ENCODE measurements at regions not wholly inside any gene's neighbourhood (a gene's known extent, or its start where the extent isn't known, plus 50 kb on each side); places are given as distances from the start of the nearest gene placed in this dataset.

DNA sequence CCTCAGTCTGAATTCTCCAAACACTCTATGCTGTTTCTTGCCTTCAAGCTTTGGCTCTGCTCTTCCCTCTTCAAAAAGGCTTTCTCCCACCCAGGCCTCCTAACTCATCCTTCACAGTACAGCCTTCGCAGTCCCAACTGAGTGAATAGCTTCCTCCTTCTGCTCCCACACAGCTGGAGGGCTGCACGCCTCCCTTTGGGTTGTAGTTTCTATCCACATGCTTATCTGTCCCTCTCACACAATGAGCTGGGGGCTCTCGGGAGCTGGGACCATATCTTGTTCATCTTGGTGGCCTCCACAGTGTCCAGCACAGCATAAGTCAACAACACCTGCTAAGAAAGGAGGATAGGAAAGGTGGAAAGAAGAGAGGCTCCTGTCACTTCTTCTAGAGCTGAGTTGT is 69.5 kb upstream of the XPA start:
- H3K4me1 Mint-ChIP-seq (ENCODE audit: low read depth, unreplicated experiment): peaks cover 11% of the 10 kb centered on the region
- no peak for DNase-seq
- H3K9me3 Mint-ChIP-seq (ENCODE audit: unreplicated experiment): peaks cover 2% of the 10 kb centered on the region
- no peaks in the 10 kb centered on the region for H3K36me3 Mint-ChIP-seq (ENCODE audit: unreplicated experiment)
- TF ChIP-seq CTCF (IDR thresholded peaks at IDR 0.05; ENCODE audit: partially characterized antibody, unreplicated experiment): no peak
- peaks cover 2% of the 10 kb centered on the region for H3K27me3 Mint-ChIP-seq (ENCODE audit: unreplicated experiment)
- H3K4me3 Mint-ChIP-seq (ENCODE audit: unreplicated experiment): no peak overlapping the region
- no peak overlapping the region for H3K27ac Mint-ChIP-seq (ENCODE audit: unreplicated experiment)

DNA sequence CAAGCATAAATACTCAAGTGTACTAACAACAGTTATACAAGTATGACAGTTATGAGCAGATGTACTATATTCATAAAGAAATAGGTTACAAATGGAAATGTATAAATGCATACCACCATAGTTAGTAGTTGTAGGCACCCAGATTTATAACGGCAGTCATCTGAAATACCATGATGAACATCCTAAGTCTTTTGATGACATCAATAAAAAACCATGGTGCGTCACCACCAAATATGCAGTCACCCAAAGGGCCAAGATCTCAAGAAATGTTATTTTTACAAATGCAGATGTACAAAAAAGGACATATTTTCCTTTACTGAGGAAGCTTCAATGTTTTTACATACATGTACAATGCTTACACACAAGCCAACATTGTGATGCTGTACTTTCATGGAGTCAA is 70.8 kb upstream of the XPA start:
- TF ChIP-seq CTCF (IDR thresholded peaks at IDR 0.05; ENCODE audit: partially characterized antibody, unreplicated experiment): no peak
- Mint-ChIP-seq H3K4me1 (ENCODE audit: low read depth, unreplicated experiment) (peaks cover 11% of the 10 kb centered on the region), H3K27ac (ENCODE audit: unreplicated experiment) (no peak overlapping the region), H3K27me3 (ENCODE audit: unreplicated experiment) (no peaks in the 10 kb centered on the region), H3K9me3 (ENCODE audit: unreplicated experiment) (no peaks in the 10 kb centered on the region), H3K4me3 (ENCODE audit: unreplicated experiment) (no peak overlapping the region), H3K36me3 (ENCODE audit: unreplicated experiment) (no peaks in the 10 kb centered on the region)
- DNase-seq: no peak

GRCh38 chr9:97768746-97769145 is 71.6 kb upstream of the XPA start:
- DNase-seq: no peak
- Mint-ChIP-seq H3K4me1 (ENCODE audit: low read depth, unreplicated experiment) (peaks cover 11% of the 10 kb centered on the region), H3K36me3 (ENCODE audit: unreplicated experiment) (no peaks in the 10 kb centered on the region), H3K9me3 (ENCODE audit: unreplicated experiment) (no peaks in the 10 kb centered on the region), H3K27ac (ENCODE audit: unreplicated experiment) (no peak overlapping the region), H3K27me3 (ENCODE audit: unreplicated experiment) (no peaks in the 10 kb centered on the region), H3K4me3 (ENCODE audit: unreplicated experiment) (no peak overlapping the region)
- TF ChIP-seq CTCF (IDR thresholded peaks at IDR 0.05; ENCODE audit: partially characterized antibody, unreplicated experiment): no peak

DNA sequence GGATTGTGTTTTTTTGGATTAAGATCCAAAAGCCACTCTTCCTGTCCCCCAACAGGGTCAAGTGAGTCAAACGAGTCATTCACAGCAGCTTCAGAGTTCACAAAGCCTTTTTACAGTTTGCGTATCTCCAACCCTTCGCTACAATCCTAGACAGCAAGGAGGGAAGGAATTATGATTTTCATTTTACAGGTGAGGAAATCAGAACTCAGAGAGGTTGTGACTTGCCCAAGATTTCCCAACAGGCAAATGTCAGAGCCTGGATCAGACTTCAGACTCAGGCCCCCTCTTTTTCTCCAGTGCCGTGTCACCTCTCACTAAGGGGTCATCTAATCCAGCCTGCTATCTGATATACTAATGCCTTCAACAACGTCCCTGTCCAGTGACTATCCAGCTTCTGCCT is 72.1 kb upstream of the XPA start:
- Mint-ChIP-seq H3K27me3 (ENCODE audit: unreplicated experiment) (no peaks in the 10 kb centered on the region), H3K27ac (ENCODE audit: unreplicated experiment) (no peak overlapping the region), H3K36me3 (ENCODE audit: unreplicated experiment) (no peaks in the 10 kb centered on the region), H3K4me1 (ENCODE audit: low read depth, unreplicated experiment) (peaks cover 11% of the 10 kb centered on the region), H3K4me3 (ENCODE audit: unreplicated experiment) (no peak overlapping the region), H3K9me3 (ENCODE audit: unreplicated experiment) (no peaks in the 10 kb centered on the region)
- no peak for DNase-seq
- no peak for TF ChIP-seq CTCF (IDR thresholded peaks at IDR 0.05; ENCODE audit: partially characterized antibody, unreplicated experiment)

GRCh38 chr9:97770808-97771372 is 73.8 kb upstream of the XPA start:
- peaks cover under 1% of the 10 kb centered on the region for H3K27me3 Mint-ChIP-seq (ENCODE audit: unreplicated experiment)
- H3K36me3 Mint-ChIP-seq (ENCODE audit: unreplicated experiment): no peaks in the 10 kb centered on the region
- H3K4me3 Mint-ChIP-seq (ENCODE audit: unreplicated experiment): no peak overlapping the region
- no peak overlapping the region for H3K27ac Mint-ChIP-seq (ENCODE audit: unreplicated experiment)
- DNase-seq: no peak
- H3K4me1 Mint-ChIP-seq (ENCODE audit: low read depth, unreplicated experiment): peaks cover 11% of the 10 kb centered on the region
- no peaks in the 10 kb centered on the region for H3K9me3 Mint-ChIP-seq (ENCODE audit: unreplicated experiment)
- TF ChIP-seq CTCF (IDR thresholded peaks at IDR 0.05; ENCODE audit: partially characterized antibody, unreplicated experiment): no peak
